OCI-LY1 (cell line): ENCODE measurements at regions not wholly inside any gene's neighbourhood (a gene's known extent, or its start where the extent isn't known, plus 50 kb on each side); places are given as distances from the start of the nearest gene placed in this dataset.

Experiments
- H2AFZ ChIP-seq: fragments of 200-600 bp; sonication (generic), shearing (Covaris generic); 2 replicates; pipeline ENCODE4 v1.6.0; 2014; ENCODE audit warnings: antibody characterized with exemption, mild to moderate bottlenecking, low read length
- H3F3A ChIP-seq: fragments of 200-600 bp; sonication (generic), shearing (Covaris generic); 2 replicates; pipeline ENCODE4 v1.6.0; 2014; ENCODE audit warnings: mild to moderate bottlenecking, antibody characterized with exemption, low read length, moderate library complexity; ENCODE audit not compliant: insufficient read depth
- H3K27ac ChIP-seq: fragments of 200-600 bp; sonication (generic); 2 replicates; pipeline ENCODE4 v1.5.1; 2014; ENCODE audit warnings: low read length, mixed run types, mild to moderate bottlenecking, low read depth; ENCODE audit not compliant: poor library complexity, severe bottlenecking
- H3K27me3 ChIP-seq: fragments of 200-600 bp; sonication (generic); 2 replicates; pipeline ENCODE4 v1.6.0; 2014; ENCODE audit warnings: antibody characterized with exemption, mild to moderate bottlenecking, low read length, moderate library complexity; ENCODE audit not compliant: insufficient read depth
- H3K36me3 ChIP-seq: fragments of 200-600 bp; sonication (generic); 2 replicates; pipeline ENCODE4 v1.6.1; 2014; ENCODE audit warnings: mild to moderate bottlenecking, antibody characterized with exemption, low read length, moderate library complexity, mixed read lengths; ENCODE audit not compliant: insufficient read depth
- H3K4me1 ChIP-seq: fragments of 200-600 bp; sonication (generic); 2 replicates; pipeline ENCODE4 v1.5.1; 2014; ENCODE audit warnings: mild to moderate bottlenecking, low read length, moderate library complexity; ENCODE audit not compliant: insufficient read depth, severe bottlenecking
- H3K4me2 ChIP-seq: fragments of 200-600 bp; sonication (generic), shearing (Covaris generic); 2 replicates; pipeline ENCODE4 v1.6.1; 2014; ENCODE audit warnings: low read length
- H3K4me3 ChIP-seq: fragments of 200-600 bp; sonication (generic); 2 replicates; pipeline ENCODE4 v1.5.1; 2014; ENCODE audit warnings: low read length, low read depth, mild to moderate bottlenecking, mixed read lengths; ENCODE audit not compliant: poor library complexity, severe bottlenecking
- H3K79me2 ChIP-seq: fragments of 200-600 bp; shearing (Covaris generic); 2 replicates; pipeline ENCODE4 v1.6.1; 2016; ENCODE audit warnings: mixed run types, low read length, mixed read lengths; ENCODE audit not compliant: insufficient read depth
- H3K9ac ChIP-seq: fragments of 200-600 bp; sonication (generic), shearing (Covaris generic); 2 replicates; pipeline ENCODE4 v1.6.1; 2014; ENCODE audit warnings: mild to moderate bottlenecking, low read length, mixed read lengths
- H3K9me2 ChIP-seq: fragments of 200-600 bp; sonication (generic), shearing (Covaris generic); 2 replicates; pipeline ENCODE4 v1.6.1; 2014; ENCODE audit warnings: low read depth, mild to moderate bottlenecking, low read length, mixed read lengths
- H3K9me3 ChIP-seq: fragments of 200-600 bp; shearing (Covaris generic); 2 replicates; pipeline ENCODE4 v1.6.1; 2014; ENCODE audit warnings: low read length, mixed read lengths
- H4K20me1 ChIP-seq: fragments of 200-600 bp; sonication (generic), shearing (Covaris generic); 2 replicates; pipeline ENCODE4 v1.6.0; 2016; ENCODE audit warnings: mild to moderate bottlenecking, low read length; ENCODE audit not compliant: insufficient read depth
- CTCF ChIP-seq: fragments of 200-600 bp; sonication (generic), shearing (Covaris generic); IDR thresholded peaks from 2 replicates; pipeline ENCODE4 v1.5.1; 2017; ENCODE audit warnings: mild to moderate bottlenecking, antibody characterized with exemption, low read length, moderate library complexity, mixed read lengths
- EZH2 ChIP-seq: fragments of 200-600 bp; sonication (generic), shearing (Covaris generic); IDR thresholded peaks from 2 replicates; pipeline ENCODE4 v1.8.0; 2017; ENCODE audit warnings: borderline replicate concordance, mixed run types, mild to moderate bottlenecking, antibody characterized with exemption, low read length, moderate library complexity, mixed read lengths

- Histone ChIP-seq H3K27me3 (no peaks in the 10 kb centered on the region), H2AFZ (no peak overlapping the region)
Observed at GRCh38 chr4:66694739-66695138, 850.6 kb downstream of the CENPC start.

GRCh38 chr4:66693694-66694093 is 851.6 kb downstream of the CENPC start:
- no peaks in the 10 kb centered on the region for H3K79me2 ChIP-seq
- no peak overlapping the region for H3K27ac ChIP-seq
- no peak for TF ChIP-seq EZH2
- no peak for TF ChIP-seq CTCF
- no peak overlapping the region for H3K4me2 ChIP-seq
- no peaks in the 10 kb centered on the region for H4K20me1 ChIP-seq
- H3K27me3 ChIP-seq, result no peaks in the 10 kb centered on the region
- no peak overlapping the region for H3K9ac ChIP-seq
- H3K36me3 ChIP-seq, result no peaks in the 10 kb centered on the region
- H3K4me3 ChIP-seq, result no peak overlapping the region
- H3K9me2 ChIP-seq, result no peaks in the 10 kb centered on the region
- H2AFZ ChIP-seq, result no peak overlapping the region
- no peaks in the 10 kb centered on the region for H3K9me3 ChIP-seq
- no peaks in the 10 kb centered on the region for H3F3A ChIP-seq
- no peaks in the 10 kb centered on the region for H3K4me1 ChIP-seq

More at GRCh38 chr4:66694739-66695138, 850.6 kb downstream of the CENPC start:
- no peaks in the 10 kb centered on the region for H3K36me3 ChIP-seq
- H3K4me1 ChIP-seq, result no peaks in the 10 kb centered on the region
- no peaks in the 10 kb centered on the region for H3K9me3 ChIP-seq
- no peaks in the 10 kb centered on the region for H3K79me2 ChIP-seq
- no peak overlapping the region for H3K9ac ChIP-seq
- no peaks in the 10 kb centered on the region for H3K9me2 ChIP-seq
- H3K4me2 ChIP-seq, result no peak overlapping the region
- TF ChIP-seq EZH2 (no peak), CTCF (no peak)
- no peak overlapping the region for H3K27ac ChIP-seq
- no peak overlapping the region for H3K4me3 ChIP-seq
- no peaks in the 10 kb centered on the region for H4K20me1 ChIP-seq
- no peaks in the 10 kb centered on the region for H3F3A ChIP-seq

- TF ChIP-seq EZH2 (no peak), CTCF (no peak)
- H3K36me3 ChIP-seq, result no peaks in the 10 kb centered on the region
- no peak overlapping the region for H2AFZ ChIP-seq
- H3K4me2 ChIP-seq, result no peak overlapping the region
- no peaks in the 10 kb centered on the region for H3K9me2 ChIP-seq
- H4K20me1 ChIP-seq, result no peaks in the 10 kb centered on the region
- no peaks in the 10 kb centered on the region for H3K9me3 ChIP-seq
- no peak overlapping the region for H3K4me3 ChIP-seq
- no peaks in the 10 kb centered on the region for H3K4me1 ChIP-seq
- no peaks in the 10 kb centered on the region for H3K79me2 ChIP-seq
- no peaks in the 10 kb centered on the region for H3K27me3 ChIP-seq
- no peak overlapping the region for H3K9ac ChIP-seq
- H3F3A ChIP-seq, result no peaks in the 10 kb centered on the region
- no peak overlapping the region for H3K27ac ChIP-seq
Observed at GRCh38 chr4:66691101-66691500, 854.2 kb downstream of the CENPC start.
